DMS153 treated with DMSO at 0.1 percent for 48 hours (cell line): ENCODE measurements at regions not wholly inside any gene's neighbourhood (a gene's known extent, or its start where the extent isn't known, plus 50 kb on each side); places are given as distances from the start of the nearest gene placed in this dataset.
"Not testable (repeated sequence)": the region's sequence is repeated elsewhere in the genome, so short reads cannot be mapped to it uniquely, and the experiment has no call there.

Source experiments
- DNase-seq: peaks from one replicate; lab custom pipeline; 2025; ENCODE audit not compliant: unreplicated experiment; lab: John Stamatoyannopoulos, UW

- DNase-seq = no peak
Measured at GRCh38 chr18:22726469-22726868, 206.7 kb upstream of the RBBP8 start.

- DNase-seq = no peak
Measured at GRCh38 chr18:22728016-22728415, 205.1 kb upstream of the RBBP8 start.

GRCh38 chr18:22728481-22729105, 204.5 kb upstream of the RBBP8 start:
- no peak for DNase-seq

GRCh38 chr18:22731398-22731797, 201.7 kb upstream of the RBBP8 start:
- DNase-seq = no peak

GRCh38 chr18:22734105-22734661, 198.9 kb upstream of the RBBP8 start:
- no peak for DNase-seq

GRCh38 chr18:22734791-22735627, 198.1 kb upstream of the RBBP8 start:
- no peak for DNase-seq

- no peak for DNase-seq
Measured at GRCh38 chr18:22737054-22737453, 196.1 kb upstream of the RBBP8 start.

GRCh38 chr18:22739061-22739642, 194.0 kb upstream of the RBBP8 start:
- no peak for DNase-seq

- DNase-seq = no peak
Measured at GRCh38 chr18:22739789-22740188, 193.3 kb upstream of the RBBP8 start.

- no peak for DNase-seq
Measured at GRCh38 chr18:22741318-22741717, 191.8 kb upstream of the RBBP8 start.

- no peak for DNase-seq
Measured at GRCh38 chr18:22742409-22742808, 190.7 kb upstream of the RBBP8 start.

GRCh38 chr18:22745966-22746365, 187.2 kb upstream of the RBBP8 start:
- DNase-seq = no peak

GRCh38 chr18:22752014-22752413, 181.1 kb upstream of the RBBP8 start:
- no peak for DNase-seq

GRCh38 chr18:22753130-22753831, 179.8 kb upstream of the RBBP8 start:
- DNase-seq = no peak

GRCh38 chr18:22764005-22764404, 169.1 kb upstream of the RBBP8 start:
- not testable (repeated sequence) for DNase-seq

GRCh38 chr18:22765896-22766295, 167.2 kb upstream of the RBBP8 start:
- DNase-seq = no peak

GRCh38 chr18:22767653-22768052, 165.5 kb upstream of the RBBP8 start:
- DNase-seq = no peak

- DNase-seq = no peak
Measured at GRCh38 chr18:22773944-22774343, 159.2 kb upstream of the RBBP8 start.

- DNase-seq = peak; percentile 7
Measured at GRCh38 chr18:22778996-22779395, 154.1 kb upstream of the RBBP8 start.

GRCh38 chr18:22783245-22783644, 149.9 kb upstream of the RBBP8 start:
- DNase-seq = no peak

- no peak for DNase-seq
Measured at GRCh38 chr18:22783662-22784076, 149.5 kb upstream of the RBBP8 start.
